Mesenchymal stem cell (in vitro differentiated cells and primary cell): ENCODE measurements at regions not wholly inside any gene's neighbourhood (a gene's known extent, or its start where the extent isn't known, plus 50 kb on each side); places are given as distances from the start of the nearest gene placed in this dataset.

ENCODE experiments used
- DNase-seq: peaks from one replicate; pipeline ENCODE4 v3.0.0-alpha.2; 2013
- H2AFZ ChIP-seq: one replicate; pipeline ENCODE4 v1.6.1; 2013; ENCODE audit warnings: low read depth, mild to moderate bottlenecking, control low read depth, inconsistent platforms, low read length, moderate library complexity
- H2AK5ac ChIP-seq: 2 replicates; pipeline ENCODE4 v1.6.1; 2013; ENCODE audit warnings: low read length, moderate library complexity, mild to moderate bottlenecking, inconsistent platforms; ENCODE audit not compliant: severe bottlenecking
- H2BK120ac ChIP-seq: one replicate; pipeline ENCODE4 v1.6.1; 2013; ENCODE audit warnings: low read depth, mild to moderate bottlenecking, inconsistent platforms, low read length, moderate library complexity
- H2BK12ac ChIP-seq, 2 experiments: one replicate each; pipeline ENCODE4 v1.6.1; 2013; ENCODE audit warnings: inconsistent platforms in 2 of 2, low read length in 2 of 2, mild to moderate bottlenecking in 2 of 2, moderate library complexity in 2 of 2, control low read depth in 1 of 2
- H2BK15ac ChIP-seq: one replicate; pipeline ENCODE4 v1.6.1; 2013; ENCODE audit warnings: mild to moderate bottlenecking, low read depth, inconsistent platforms; ENCODE audit not compliant: poor library complexity, severe bottlenecking
- H2BK5ac ChIP-seq: 2 replicates; pipeline ENCODE4 v1.6.1; 2013; ENCODE audit warnings: low read depth, mild to moderate bottlenecking, low read length, control low read depth, inconsistent platforms; ENCODE audit not compliant: poor library complexity, severe bottlenecking
- H3K14ac ChIP-seq, 2 experiments: one replicate each; pipeline ENCODE4 v1.6.1; 2013; ENCODE audit warnings: inconsistent platforms in 2 of 2, low read length in 2 of 2, control low read depth in 1 of 2, mild to moderate bottlenecking in 1 of 2, moderate library complexity in 1 of 2
- H3K18ac ChIP-seq, 2 experiments: one replicate each; pipeline ENCODE4 v1.6.1; 2013; ENCODE audit warnings: inconsistent platforms in 2 of 2, low read length in 2 of 2, control low read depth in 1 of 2, low read depth in 1 of 2, mild to moderate bottlenecking in 1 of 2
- H3K23ac ChIP-seq, 2 experiments: one replicate each; pipeline ENCODE4 v1.6.1; 2013; ENCODE audit warnings: inconsistent platforms in 2 of 2, low read length in 2 of 2, mild to moderate bottlenecking in 2 of 2, moderate library complexity in 2 of 2, control low read depth in 1 of 2
- H3K27ac ChIP-seq: 2 replicates; pipeline ENCODE4 v1.5.1; 2013; ENCODE audit warnings: mild to moderate bottlenecking, moderate library complexity, low read length, control low read depth, inconsistent platforms; ENCODE audit not compliant: poor library complexity, severe bottlenecking
- H3K27me3 ChIP-seq, 2 experiments: 2 replicates each; pipeline versions ENCODE4 v1.6.1 to v1.7.0; 2013; ENCODE audit warnings: low read length in 2 of 2, mild to moderate bottlenecking in 2 of 2, moderate library complexity in 2 of 2, control low read depth in 1 of 2, inconsistent platforms in 1 of 2; ENCODE audit not compliant: control insufficient read depth in 1 of 2, insufficient read depth in 1 of 2
- H3K36me3 ChIP-seq, 2 experiments: 2 replicates each; pipeline versions ENCODE4 v1.6.1 to v1.7.0; 2013; ENCODE audit warnings: low read length in 2 of 2, control low read depth in 1 of 2, inconsistent platforms in 1 of 2, low read depth in 1 of 2, mild to moderate bottlenecking in 1 of 2; ENCODE audit not compliant: insufficient read depth in 2 of 2, control insufficient read depth in 1 of 2
- H3K4ac ChIP-seq, 2 experiments: one replicate each; pipeline ENCODE4 v1.6.1; 2013; ENCODE audit warnings: inconsistent platforms in 2 of 2, low read length in 2 of 2, mild to moderate bottlenecking in 2 of 2, moderate library complexity in 2 of 2, control low read depth in 1 of 2, low read depth in 1 of 2
- H3K4me1 ChIP-seq: 2 replicates; pipeline ENCODE4 v1.6.1; 2013; ENCODE audit warnings: low read depth, low read length, control low read depth; ENCODE audit not compliant: control insufficient read depth, insufficient read depth
- H3K4me2 ChIP-seq: 2 replicates; pipeline ENCODE4 v1.6.1; 2013; ENCODE audit warnings: low read length, mild to moderate bottlenecking, inconsistent platforms; ENCODE audit not compliant: poor library complexity, severe bottlenecking
- H3K4me3 ChIP-seq, 2 experiments: 2 replicates each; pipeline versions ENCODE4 v1.5.1 to v1.7.0; 2013; ENCODE audit warnings: low read length in 2 of 2, mild to moderate bottlenecking in 2 of 2, control low read depth in 1 of 2, low read depth in 1 of 2; ENCODE audit not compliant: insufficient read depth in 1 of 2
- H3K79me1 ChIP-seq: replicated peaks from 2 replicates; pipeline ENCODE4 v1.6.1; 2013; ENCODE audit warnings: mild to moderate bottlenecking, control low read depth, low read length, inconsistent platforms; ENCODE audit not compliant: poor library complexity, severe bottlenecking
- H3K9ac ChIP-seq: 2 replicates; pipeline ENCODE4 v1.7.0; 2013; ENCODE audit warnings: mild to moderate bottlenecking, low read length, moderate library complexity
- H3K9me3 ChIP-seq: 2 replicates; pipeline ENCODE4 v1.7.0; 2013; ENCODE audit warnings: mild to moderate bottlenecking, low read length; ENCODE audit not compliant: control insufficient read depth
- H4K8ac ChIP-seq: one replicate; pipeline ENCODE4 v1.6.1; 2013; ENCODE audit warnings: inconsistent platforms, mild to moderate bottlenecking, low read length, moderate library complexity
- H4K91ac ChIP-seq: one replicate; pipeline ENCODE4 v1.6.1; 2013; ENCODE audit warnings: mild to moderate bottlenecking, low read length, inconsistent platforms
- WGBS: methylation state at CpG from one replicate; pipeline ENCODE4 v1.1.7; 2013; ENCODE audit warnings: mixed read lengths; 5-methylcytosine and 5-hydroxymethylcytosine counted together

GRCh38 chr10:90414926-90415325, 442.9 kb downstream of the HTR7 start:
- Histone ChIP-seq H3K18ac (peak overlapping the region; percentile 52 to 61), H3K4ac (peak overlapping the region in 1 of 2 experiments; percentile 69), H3K23ac (no peak overlapping the region), H2BK120ac (no peak overlapping the region), H3K4me1 (peaks cover 3% of the 10 kb centered on the region), H2AK5ac (no peak overlapping the region), H3K14ac (no peak overlapping the region), H4K91ac (peak overlapping the region; percentile 80), H2BK12ac (peak overlapping the region; percentile 25 to 90), H3K4me3 (no peak overlapping the region), H2AFZ (no peak overlapping the region), H3K4me2 (no peak overlapping the region), H3K9ac (no peak overlapping the region), H3K27ac (no peak overlapping the region), H2BK15ac (no peak overlapping the region), H3K36me3 (no peaks in the 10 kb centered on the region), H3K9me3 (peaks cover 14% of the 10 kb centered on the region), H3K79me1 (no peaks in the 10 kb centered on the region), H4K8ac (no peak overlapping the region), H2BK5ac (no peak overlapping the region), H3K27me3 (no peaks in the 10 kb centered on the region)
- no peak for DNase-seq
- WGBS, result 100% methylated on average over 3 of the region's 3 CpGs

- Histone ChIP-seq H3K9ac (no peak overlapping the region), H4K91ac (no peak overlapping the region), H4K8ac (no peak overlapping the region), H3K4me3 (no peak overlapping the region), H3K4ac (no peak overlapping the region), H3K18ac (no peak overlapping the region), H3K9me3 (no peaks in the 10 kb centered on the region), H2BK120ac (no peak overlapping the region), H3K23ac (no peak overlapping the region), H3K27ac (no peak overlapping the region), H3K27me3 (no peaks in the 10 kb centered on the region), H2BK15ac (no peak overlapping the region), H3K4me2 (no peak overlapping the region), H3K79me1 (no peaks in the 10 kb centered on the region), H3K14ac (no peak overlapping the region), H2AFZ (no peak overlapping the region), H3K36me3 (no peaks in the 10 kb centered on the region), H2BK12ac (no peak overlapping the region), H3K4me1 (peaks cover 3% of the 10 kb centered on the region), H2BK5ac (no peak overlapping the region), H2AK5ac (no peak overlapping the region)
- WGBS, result no CpG with 5 or more reads among the region's 3 CpGs
- peak; percentile 95 for DNase-seq
These were observed 440.8 kb downstream of the HTR7 start for GRCh38 chr10:90417029-90417428.

- no peaks in the 10 kb centered on the region for H3K36me3 ChIP-seq
- H3K79me1 ChIP-seq, result no peaks in the 10 kb centered on the region
- H2AFZ ChIP-seq, result no peak overlapping the region
- H4K91ac ChIP-seq, result no peak overlapping the region
- peaks cover 3% of the 10 kb centered on the region for H3K4me1 ChIP-seq
- peak overlapping the region; percentile 42 for H3K27ac ChIP-seq
- H4K8ac ChIP-seq, result no peak overlapping the region
- H2AK5ac ChIP-seq, result no peak overlapping the region
- WGBS, result 71% methylated on average over 2 of the region's 2 CpGs
- H3K27me3 ChIP-seq, result no peaks in the 10 kb centered on the region
- H3K4me3 ChIP-seq, result no peak overlapping the region
- H3K4me2 ChIP-seq, result no peak overlapping the region
- peak overlapping the region; percentile 52 to 55 for H3K18ac ChIP-seq
- H3K9me3 ChIP-seq, result no peaks in the 10 kb centered on the region
- peak; percentile 36 for DNase-seq
- no peak overlapping the region for H3K9ac ChIP-seq
- H3K4ac ChIP-seq, result peak overlapping the region in 1 of 2 experiments; percentile 73
- no peak overlapping the region for H3K23ac ChIP-seq
- H2BK15ac ChIP-seq, result no peak overlapping the region
- no peak overlapping the region for H3K14ac ChIP-seq
- no peak overlapping the region for H2BK120ac ChIP-seq
- peak overlapping the region in 1 of 2 experiments; percentile 89 for H2BK12ac ChIP-seq
- no peak overlapping the region for H2BK5ac ChIP-seq
These were observed 440.2 kb downstream of the HTR7 start for GRCh38 chr10:90417476-90418210.

GRCh38 chr10:90418869-90419652, 438.8 kb downstream of the HTR7 start:
- Histone ChIP-seq H4K91ac (no peak overlapping the region), H3K14ac (no peak overlapping the region), H3K9ac (no peak overlapping the region), H2AFZ (no peak overlapping the region), H3K27ac (peak overlapping the region; percentile 35), H3K4ac (peak overlapping the region; percentile 91 to 95), H3K18ac (peak overlapping the region; percentile 64 to 84), H2AK5ac (no peak overlapping the region), H3K23ac (no peak overlapping the region), H3K27me3 (no peaks in the 10 kb centered on the region), H4K8ac (no peak overlapping the region), H3K36me3 (no peaks in the 10 kb centered on the region), H3K79me1 (no peaks in the 10 kb centered on the region), H3K4me3 (no peak overlapping the region), H2BK120ac (peak overlapping the region; percentile 6), H2BK12ac (peak overlapping the region in 1 of 2 experiments; percentile 63), H3K9me3 (no peaks in the 10 kb centered on the region), H2BK15ac (no peak overlapping the region), H2BK5ac (no peak overlapping the region), H3K4me2 (no peak overlapping the region), H3K4me1 (peaks cover 3% of the 10 kb centered on the region)
- DNase-seq, result peak; percentile 96
- WGBS, result 12% methylated on average over 6 of the region's 7 CpGs
